Ishikawa (cell line): ENCODE measurements at regions not wholly inside any gene's neighbourhood (a gene's known extent, or its start where the extent isn't known, plus 50 kb on each side); places are given as distances from the start of the nearest gene placed in this dataset.

Experiments
- CEBPB ChIP-seq: IDR thresholded peaks from 2 replicates; pipeline ENCODE4 v1.6.1; 2012
- CREB1 ChIP-seq: IDR thresholded peaks from 2 replicates; pipeline ENCODE4 v1.6.1; 2012; ENCODE audit warnings: low read depth
- EP300 ChIP-seq: IDR thresholded peaks from 2 replicates; pipeline ENCODE4 v1.6.1; 2012; ENCODE audit warnings: borderline replicate concordance
- MAX ChIP-seq: IDR thresholded peaks from 2 replicates; pipeline ENCODE4 v1.6.1; 2012
- TCF12 ChIP-seq: IDR thresholded peaks from 2 replicates; pipeline ENCODE4 v1.6.1; 2012; ENCODE audit warnings: low read depth
- USF1 ChIP-seq: IDR thresholded peaks from 2 replicates; pipeline ENCODE4 v1.6.1; 2012

- TF ChIP-seq USF1: no peak
- no peak for TF ChIP-seq EP300
- TF ChIP-seq MAX: no peak
- no peak for TF ChIP-seq TCF12
- TF ChIP-seq CREB1: no peak
- TF ChIP-seq CEBPB: no peak
Measured at GRCh38 chr12:69102856-69103255, 136.5 kb upstream of the CPSF6 start.
